CD4-positive, alpha-beta T cell treated with Interleukin-17A for 4 hours (primary cell): ENCODE measurements at regions not wholly inside any gene's neighbourhood (a gene's known extent, or its start where the extent isn't known, plus 50 kb on each side); places are given as distances from the start of the nearest gene placed in this dataset.

Source experiments
- DNase-seq: peaks from one replicate; pipeline ENCODE4 v3.0.0-alpha.2; 2020; ENCODE audit warnings: mixed read lengths

DNA sequence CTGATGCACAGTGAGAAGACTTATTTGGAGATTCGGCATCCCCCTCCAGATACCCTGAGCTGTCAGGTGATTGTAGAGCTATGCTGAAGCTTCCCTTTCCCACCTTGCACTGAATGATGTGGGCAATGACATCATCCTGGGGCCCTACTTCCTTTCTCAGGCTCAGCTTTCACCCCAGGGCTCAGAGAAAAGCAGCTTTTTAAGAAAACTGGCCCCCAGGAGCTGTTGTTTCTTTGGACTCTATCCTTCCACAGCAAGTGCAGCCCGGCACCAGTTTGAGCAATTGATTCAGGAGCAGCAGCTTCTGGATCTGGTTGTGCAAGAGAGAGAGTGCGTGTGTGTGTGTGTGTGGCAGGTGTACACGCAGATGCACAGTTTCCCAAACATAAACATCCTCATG, 251.3 kb downstream of the ANAPC1 start:
- DNase-seq: no peak

DNA sequence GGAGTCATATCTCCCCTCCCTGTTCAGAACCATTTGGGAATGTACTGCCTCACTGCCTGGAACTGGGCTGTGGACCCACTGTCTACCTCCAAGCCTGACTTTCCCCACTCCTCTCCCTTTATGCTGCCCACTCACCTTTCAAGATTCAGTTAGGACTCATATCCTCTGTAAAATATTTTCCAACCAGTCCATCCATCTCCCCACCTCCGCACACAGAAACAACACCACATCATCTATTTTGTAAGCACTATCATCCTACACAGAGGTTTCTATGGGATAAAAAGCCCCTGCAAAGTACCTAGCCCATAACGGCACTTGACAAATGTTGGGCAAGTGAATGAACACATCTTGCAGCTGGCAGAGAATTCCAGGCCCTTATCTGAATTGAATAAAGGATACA, 250.8 kb downstream of the ANAPC1 start:
- DNase-seq: no peak

DNA sequence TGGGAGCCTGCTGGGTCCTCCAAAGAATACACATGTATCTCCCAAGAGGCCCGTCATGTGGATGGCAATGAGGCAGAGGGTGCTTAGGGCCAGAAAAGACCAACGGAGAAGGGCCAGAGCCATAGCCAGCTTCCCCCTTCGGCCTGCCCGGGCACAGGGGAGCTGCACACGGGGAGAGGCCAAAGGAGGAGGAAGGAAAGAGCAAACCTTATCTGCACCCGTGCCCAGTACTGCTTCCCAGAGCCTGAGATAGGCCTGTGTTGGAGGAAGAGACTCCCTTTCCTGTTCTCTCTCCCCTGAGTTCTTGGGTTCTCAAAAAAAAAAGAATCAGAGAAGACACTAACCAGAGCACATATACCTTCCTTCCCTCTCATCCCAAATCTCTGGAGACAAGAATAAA, 250.3 kb downstream of the ANAPC1 start:
- DNase-seq: no peak

DNA sequence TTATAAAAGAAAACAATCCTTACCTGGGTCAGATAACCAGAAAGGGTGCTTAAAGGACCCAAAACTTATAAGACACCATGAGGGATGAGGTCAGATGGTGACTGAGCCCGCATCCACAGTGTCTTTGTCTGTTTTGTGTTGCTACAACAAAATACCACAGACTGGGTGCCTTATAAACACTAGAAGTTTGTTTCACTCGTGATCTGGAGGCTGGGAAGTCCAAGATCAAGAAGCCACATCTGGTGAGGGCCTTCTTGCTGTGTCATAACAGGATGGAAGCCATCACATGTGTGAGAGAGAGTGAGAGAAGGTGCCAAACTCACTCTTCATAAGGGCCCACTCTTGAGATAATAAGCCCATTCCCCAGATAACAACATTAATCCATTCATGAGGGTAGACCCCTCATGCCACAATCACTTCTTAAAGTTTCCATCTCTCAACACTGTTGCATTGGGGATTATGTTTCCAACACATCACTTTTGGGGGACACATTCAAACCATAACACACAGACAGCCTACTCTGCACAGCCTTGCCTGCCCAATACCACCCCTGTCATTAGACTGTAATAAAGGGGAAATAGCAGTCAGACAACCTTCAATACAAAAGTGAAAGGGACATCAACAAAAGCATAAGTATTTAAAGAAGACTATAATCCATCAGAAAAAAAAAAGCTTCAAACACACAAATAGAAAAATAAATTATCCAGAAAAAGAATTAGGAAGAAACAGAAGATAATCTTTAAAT, 249.8 kb downstream of the ANAPC1 start:
- no peak for DNase-seq

DNA sequence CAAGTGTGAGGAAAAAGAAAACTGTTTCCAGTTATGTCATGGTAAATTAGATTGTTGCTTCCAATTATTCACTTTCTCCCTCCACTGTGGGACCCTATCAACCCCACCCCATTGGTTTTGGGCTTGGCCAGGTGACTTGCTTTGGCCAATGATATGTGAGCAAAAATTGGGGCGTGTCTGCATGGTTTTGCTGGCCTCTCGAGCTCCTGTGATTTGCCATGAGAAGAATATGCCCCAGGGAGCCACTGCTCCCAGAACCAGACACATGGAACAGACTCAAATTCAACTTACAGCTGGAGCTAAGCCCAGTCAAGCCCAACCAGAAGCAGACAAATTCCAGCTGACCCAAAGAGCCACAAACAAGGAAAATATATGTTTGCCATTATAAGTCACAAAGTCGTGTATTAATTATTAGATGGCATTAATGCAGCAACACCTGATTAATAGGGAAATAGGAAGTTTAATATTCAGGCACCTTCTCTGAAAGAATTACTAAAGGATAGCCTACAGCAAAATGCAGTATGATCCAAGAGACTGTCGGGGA, 248.9 kb downstream of the ANAPC1 start:
- DNase-seq: no peak

DNA sequence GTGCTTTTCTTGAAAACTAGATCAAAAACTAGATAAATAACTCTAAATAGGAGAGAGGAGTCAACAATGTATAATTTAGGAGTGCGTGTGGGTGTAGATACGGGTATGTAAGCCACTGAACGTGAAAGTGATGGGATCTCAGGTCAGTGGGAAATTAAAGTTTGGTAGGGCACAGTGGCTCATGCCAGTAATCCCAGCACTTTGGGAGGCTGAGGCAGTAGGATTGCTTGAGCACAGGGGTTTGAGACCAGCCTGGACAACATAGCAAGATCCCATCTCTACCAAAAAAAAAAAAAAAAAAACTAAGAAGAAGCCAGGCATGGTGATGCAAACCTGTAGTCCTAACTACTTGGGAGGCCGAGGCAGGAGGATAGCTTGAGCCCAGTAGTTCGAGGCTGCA, 247.1 kb downstream of the ANAPC1 start:
- no peak for DNase-seq

DNA sequence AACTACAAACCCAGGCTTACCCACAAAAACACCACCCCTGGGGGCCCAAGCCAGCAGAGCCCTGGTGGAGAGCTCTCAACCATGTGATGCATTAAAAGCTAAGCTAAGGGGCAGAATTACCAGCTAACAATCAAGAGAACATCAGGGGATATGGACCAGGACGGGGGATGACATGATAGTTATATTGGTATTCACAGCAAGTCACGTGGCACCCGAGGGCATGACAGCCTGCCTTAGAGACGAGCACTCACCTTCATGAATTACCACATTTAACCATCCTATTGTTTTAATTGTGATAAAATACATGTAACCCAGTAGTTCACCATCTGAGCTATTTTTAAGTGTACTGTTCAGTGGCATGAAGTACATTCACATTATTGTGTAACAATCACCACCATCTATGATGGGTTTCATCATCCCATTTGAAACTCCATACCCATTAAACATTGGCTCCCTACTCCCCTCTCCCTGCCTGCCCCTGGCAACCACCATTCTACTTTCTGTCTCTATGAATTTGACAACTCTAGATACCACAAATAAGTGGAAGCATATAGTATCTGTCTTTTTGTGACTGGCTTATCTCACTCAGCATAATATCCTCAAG, 245.6 kb downstream of the ANAPC1 start:
- no peak for DNase-seq

DNA sequence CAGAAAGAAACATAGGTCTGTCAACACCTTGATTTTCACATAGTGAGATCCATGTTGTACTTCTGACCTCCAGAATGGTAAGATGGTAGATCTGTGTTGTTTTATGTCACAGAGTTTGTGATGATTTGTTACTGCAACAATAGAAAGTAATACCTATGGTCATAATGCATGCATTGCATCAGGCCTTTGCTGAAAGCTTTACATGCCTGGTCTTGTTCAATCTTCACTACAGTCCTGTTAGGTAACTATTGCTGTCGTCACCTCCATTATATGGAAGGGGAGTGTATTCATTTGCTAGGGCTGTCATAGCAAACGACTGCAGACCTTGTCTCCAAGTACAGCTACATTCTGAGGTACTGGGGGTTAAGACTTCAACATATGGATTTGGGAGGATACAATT, 243.5 kb downstream of the ANAPC1 start:
- no peak for DNase-seq

DNA sequence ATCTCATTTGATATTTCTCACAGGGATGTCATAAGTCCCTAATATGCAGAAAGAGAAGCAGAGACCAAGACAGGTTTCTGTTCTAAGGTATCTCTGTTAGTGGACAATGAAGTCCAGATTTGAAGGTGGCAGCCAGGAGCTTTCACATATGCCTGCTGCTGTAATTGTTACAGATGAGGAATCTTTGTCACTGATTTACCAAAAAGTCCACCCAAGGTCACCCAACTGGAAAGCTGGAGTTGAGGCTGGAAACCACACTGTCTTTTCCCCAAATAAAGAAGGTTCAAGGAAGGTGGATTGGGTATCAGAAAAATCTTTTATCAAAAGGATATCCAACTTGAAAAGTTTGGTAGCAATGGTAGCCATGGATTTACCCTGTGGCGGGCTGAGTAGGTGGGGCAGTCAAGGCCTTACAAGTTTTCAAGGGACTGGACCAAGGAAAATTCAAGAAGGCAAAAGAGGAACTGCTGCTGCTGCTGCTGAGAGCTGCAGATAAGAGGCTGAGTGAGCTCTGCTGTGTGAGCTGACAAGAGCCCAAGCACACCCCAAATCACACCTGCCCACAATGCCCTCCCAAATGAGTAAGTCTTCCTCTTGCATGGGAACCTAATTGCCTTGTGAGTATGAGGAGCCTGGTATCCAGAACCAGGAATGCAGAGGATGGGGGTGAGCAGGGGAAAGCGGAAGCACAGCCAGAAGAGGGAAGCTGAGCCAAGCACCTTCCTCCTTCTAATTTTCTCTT, 241.2 kb downstream of the ANAPC1 start:
- no peak for DNase-seq

DNA sequence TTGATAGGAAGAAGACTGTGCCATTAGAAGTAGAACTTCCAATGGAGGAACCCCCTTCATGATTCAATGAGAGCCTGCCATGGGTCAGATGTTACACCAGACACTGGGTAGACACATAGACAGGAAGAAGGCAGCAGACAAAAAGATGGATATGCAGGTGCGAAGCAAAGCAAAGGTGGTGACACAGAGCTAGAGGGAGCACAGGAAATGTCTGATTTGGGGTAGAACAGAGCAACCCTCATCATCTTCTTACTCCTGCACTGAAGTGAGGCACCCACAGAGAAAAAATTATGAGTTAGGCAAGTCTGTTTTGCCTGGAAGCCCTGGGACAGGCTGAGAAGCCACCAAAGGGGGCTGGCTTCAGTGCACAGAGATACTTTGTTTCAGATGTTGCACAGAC, 240.2 kb downstream of the ANAPC1 start:
- DNase-seq: no peak

DNA sequence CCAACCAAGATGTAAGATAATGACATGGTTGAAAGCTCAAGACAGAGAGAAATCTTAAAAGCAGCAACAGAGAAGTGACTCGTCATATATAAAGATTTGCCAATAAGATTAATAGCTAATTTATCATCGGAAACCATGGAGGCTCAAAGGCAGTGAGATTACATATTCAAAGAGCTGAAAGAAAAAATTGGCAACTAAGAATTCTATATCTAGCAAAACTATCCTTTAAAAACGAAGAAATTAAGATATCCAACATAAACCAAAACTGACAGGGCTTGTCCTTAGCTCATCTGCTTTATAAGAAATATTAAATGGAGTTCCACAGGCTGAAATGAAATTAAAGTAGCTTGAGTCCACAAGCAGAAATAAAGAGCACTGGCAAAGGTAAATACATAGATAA, 236.6 kb downstream of the ANAPC1 start:
- no peak for DNase-seq

DNA sequence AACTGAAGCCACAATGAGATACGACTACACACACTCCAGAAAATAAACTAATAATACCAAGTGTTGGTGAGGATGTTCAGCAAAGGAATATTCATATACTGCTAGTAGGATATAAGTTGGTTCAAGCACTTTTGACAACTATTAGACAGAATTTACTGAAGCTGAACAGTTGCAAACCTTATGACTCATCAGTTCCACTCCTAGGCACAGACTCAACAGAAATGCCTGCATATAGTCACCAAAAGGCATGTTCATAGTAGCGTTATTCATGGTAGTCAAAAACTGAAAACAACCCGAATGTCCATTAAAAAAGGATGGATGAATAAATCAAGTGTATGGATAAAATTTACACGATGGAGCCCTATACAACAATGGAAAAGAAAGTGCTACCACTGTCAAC, 232.0 kb downstream of the ANAPC1 start:
- no peak for DNase-seq

DNA sequence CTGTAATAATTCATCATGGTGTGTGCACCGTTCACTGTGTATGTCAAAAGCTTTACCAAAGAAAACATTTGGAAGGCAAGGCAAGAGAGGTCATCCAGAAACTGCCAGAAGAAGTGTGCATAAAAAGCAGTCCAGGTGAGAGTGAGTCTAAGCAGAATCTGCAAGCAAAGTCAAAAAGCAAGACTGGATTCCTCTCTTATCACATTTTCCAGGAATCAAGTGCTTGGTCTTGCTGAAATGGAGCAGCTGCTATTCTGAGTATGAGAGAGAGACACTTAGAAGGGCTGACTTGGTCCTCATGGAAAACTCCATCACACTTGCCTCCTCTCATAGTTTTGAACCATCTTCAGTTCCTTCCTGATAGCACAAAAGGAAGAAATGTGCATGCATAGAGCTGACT, 231.3 kb downstream of the ANAPC1 start:
- no peak for DNase-seq

DNA sequence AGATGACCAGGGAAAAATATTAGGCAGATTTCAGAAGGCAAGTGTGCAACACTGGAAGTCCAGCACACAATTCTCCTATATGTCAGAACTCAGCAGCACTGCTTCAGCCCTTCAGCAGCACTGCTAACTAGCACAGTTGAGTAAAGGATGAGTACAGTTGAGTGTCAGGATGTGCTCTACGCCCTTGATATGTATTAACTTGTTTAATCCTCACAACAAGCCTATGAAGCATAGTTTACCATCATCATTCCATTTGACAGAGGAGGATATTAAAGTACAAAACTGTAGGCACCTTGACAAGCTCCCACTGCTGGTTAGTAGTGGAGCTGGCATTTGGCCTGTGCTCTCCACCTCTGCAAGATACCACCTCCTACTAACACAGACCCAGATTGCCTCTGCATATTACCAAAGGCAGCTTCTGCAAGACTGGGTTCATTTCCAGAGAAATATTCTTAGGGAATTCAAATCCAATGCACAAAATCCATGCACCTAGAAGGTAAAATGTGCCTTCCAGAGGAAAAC, 230.8 kb downstream of the ANAPC1 start:
- DNase-seq: no peak

DNA sequence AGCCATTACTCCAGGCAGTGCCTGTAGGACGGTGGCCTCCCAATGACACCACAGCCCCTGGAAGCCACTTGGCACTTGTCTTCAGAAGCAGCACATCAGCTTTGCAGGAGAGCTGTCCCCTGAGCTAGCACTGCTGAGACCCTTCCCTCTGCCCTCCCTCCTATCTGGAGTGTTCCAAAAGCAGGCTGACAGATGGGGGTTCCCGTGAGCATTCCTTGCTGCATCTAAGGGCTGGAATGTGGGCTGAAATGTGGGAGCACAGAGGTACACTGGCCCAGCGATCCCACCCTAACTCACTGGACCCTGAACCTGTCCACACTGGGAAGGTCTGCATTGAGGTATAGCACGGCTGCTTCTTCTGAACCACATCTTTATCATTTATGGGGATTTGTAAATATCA, 230.1 kb downstream of the ANAPC1 start:
- no peak for DNase-seq

DNA sequence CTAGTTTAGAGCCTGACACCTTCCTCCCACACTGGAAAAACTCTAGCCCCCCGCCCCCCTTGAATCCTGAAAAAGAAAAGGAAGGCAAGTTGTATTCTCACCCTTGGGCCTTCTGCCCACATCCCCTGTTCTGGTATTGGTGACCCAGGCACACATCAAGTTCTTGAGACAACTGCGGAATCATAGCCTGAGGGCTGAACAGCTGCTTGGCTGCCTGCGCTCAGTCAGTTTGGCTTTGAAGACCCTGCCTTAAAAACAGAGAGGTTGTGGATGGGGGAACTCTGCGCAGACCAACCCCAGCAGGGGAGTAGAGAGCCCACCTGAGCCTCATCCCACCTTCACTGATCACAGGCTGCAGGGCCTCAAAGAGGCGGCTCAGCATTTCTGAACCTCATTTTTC, 229.2 kb downstream of the ANAPC1 start:
- no peak for DNase-seq

DNA sequence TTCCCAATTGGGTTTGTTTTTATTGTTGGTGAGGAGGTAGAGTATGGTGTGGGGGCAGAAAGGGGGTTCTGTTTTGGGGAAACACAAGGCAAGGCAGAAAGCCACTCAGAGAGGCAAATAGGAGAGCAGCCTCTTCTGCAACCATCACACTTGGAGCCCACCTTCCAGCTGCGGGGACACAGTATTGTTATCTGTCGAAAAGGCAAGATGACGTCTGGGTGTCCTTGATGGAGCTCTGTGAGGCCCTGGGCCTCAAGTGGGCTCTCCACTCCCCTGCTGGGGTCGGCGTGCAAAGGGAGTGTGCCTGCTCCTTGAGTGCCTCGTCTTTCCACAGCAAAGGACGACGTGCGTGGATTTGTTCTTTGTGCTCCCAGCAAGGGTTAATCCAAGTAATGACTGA, 227.6 kb downstream of the ANAPC1 start:
- DNase-seq: no peak

DNA sequence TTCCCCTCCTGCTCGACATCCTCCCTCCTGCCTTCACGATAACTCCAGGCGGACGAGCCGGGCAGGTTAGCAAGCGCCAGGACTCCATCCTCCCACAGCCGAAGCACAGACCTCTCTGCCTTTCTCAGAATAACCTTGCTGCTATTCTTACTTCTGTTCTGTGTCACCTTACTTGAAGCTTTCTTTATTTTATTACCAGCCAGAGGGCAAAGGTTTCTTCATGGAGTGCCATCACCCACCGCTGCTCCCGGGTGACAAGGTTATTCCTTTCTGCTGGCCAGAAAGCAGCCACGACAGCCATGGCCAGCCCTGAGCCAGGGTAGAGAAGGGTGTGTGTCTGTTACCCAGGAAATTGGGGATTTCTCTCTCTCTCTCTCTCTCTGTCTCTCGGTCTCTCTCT, 227.1 kb downstream of the ANAPC1 start:
- DNase-seq: no peak

DNA sequence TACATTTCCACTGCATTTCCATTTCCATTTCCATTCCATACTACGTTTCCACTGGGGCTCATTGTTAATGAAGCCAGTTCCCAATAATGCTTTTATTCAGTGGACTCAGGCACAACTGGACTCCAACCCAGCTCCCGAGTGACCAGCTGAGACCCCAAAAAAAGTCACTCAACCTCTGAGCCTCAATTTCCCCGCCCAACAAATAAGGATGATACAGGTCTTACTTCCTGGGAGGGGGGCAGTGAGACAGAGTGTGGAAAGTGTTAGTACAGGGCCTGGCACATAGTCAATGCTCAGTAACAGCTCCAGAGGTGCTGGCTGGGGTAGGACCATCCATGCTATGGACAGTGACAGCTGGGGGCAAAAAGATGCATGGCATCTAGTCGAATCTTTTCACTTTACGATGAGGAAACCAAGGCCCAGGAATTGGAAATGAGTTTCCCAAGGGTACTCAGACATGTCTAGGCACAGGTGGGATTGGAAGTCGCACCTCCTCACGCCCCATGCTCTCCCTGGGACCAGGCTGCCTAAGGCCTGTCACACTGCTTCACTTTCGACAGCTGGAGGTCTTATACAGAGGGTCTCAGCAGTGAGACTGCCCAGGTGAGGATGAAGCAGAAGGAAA, 226.5 kb downstream of the ANAPC1 start:
- no peak for DNase-seq

DNA sequence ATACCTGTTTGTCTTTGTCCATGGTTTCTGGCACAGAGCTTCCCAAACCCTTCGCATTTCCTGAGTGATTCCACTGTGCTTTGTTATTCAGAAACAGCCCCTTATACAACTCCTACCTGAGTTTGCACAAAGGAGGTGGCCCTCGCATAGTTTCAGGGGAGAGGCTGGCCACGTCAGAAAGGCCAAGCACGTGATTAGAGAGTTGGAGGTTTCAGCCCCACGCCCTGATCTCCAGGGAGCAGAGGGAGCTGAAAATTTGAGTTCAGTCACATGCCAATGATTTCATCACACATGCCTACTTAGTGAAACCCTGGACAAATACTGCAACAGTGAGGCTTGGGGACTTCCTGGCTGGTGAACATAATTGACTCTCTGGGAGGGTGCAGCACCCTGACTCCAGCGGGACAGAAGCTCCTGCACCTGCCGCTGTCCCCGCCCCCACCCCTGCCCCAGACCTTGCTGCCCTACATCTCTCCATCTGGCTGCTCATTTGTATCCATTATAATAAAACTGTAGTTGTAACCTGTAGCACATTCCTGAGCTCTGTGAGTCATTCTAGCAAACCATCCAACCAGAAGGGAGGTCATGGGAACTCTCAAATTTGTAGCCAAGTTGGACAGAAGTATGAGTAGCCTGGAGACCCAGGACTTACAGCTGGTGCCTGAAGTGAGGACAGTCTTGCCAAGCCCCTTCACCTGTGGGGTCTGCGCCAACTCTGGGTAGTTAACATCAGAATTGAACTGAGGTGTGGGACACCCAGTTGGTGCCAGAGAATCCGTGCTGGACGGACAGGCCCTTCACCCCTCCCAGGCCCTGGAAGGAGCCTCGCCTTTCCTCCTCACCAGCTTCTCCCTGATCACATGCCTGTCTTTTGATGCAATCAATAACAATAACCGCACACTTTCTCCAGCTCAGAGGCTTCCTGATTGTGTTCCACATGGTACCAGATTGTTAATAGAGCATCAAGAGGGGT, 224.3 kb downstream of the ANAPC1 start:
- DNase-seq: no peak

DNA sequence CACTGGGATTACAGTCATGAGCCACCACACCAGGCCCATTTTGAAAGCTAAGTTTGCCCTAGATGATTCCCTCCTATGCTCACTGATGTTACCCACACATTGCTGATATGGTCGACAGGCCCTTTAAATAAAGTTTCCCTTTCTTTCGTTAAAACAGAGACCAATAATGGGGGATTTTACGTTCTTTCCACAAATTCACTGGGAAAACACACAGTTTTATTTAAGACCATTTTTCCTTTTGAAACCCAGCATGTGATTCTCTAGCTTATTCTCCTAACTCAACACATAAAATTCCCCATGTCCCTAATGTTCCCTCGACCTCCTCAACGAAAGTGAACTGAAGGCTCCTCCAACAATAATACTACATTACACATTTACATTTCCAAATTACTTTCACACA, 223.2 kb downstream of the ANAPC1 start:
- no peak for DNase-seq
